ENCODE measurements at regions not wholly inside any gene's neighbourhood (a gene's known extent, or its start where the extent isn't known, plus 50 kb on each side); places are given as distances from the start of the nearest gene placed in this dataset.

- H3K9me2 ChIP-seq (ENCODE audit: insufficient read depth, low read length), result no peaks in the 10 kb centered on the region
- H3K4me3 ChIP-seq (ENCODE audit: low read length), result no peak overlapping the region
- TF ChIP-seq POLR2AphosphoS5 (IDR thresholded peaks at IDR 0.05) (no peak), MXI1 (conservative IDR thresholded peaks at IDR 0.05; ENCODE audit: poor library complexity, severe bottlenecking) (no peak), RAD21 (conservative IDR thresholded peaks at IDR 0.05) (no peak), EZH2 (IDR thresholded peaks at IDR 0.05; ENCODE audit: borderline replicate concordance, insufficient read depth, low read length, poor library complexity, severe bottlenecking) (no peak), TAF1 (IDR thresholded peaks at IDR 0.05; ENCODE audit: low read depth) (no peak), REST (IDR thresholded peaks at IDR 0.05; ENCODE audit: borderline replicate concordance) (no peak), SMC3 (conservative IDR thresholded peaks at IDR 0.05; ENCODE audit: poor library complexity) (no peak), EP300 (conservative IDR thresholded peaks at IDR 0.05; ENCODE audit: poor library complexity, severe bottlenecking) (no peak), CTCF (IDR thresholded peaks at IDR 0.05; ENCODE audit: poor library complexity, severe bottlenecking) (no peak)
- H3K4me2 ChIP-seq (ENCODE audit: low read length), result no peak overlapping the region
- no peaks in the 10 kb centered on the region for H3F3A ChIP-seq (ENCODE audit: insufficient read depth, low read length, poor library complexity, severe bottlenecking)
- no peaks in the 10 kb centered on the region for H3K27me3 ChIP-seq (ENCODE audit: insufficient read depth, low read depth, low read length)
- no peaks in the 10 kb centered on the region for H3K9me3 ChIP-seq (ENCODE audit: low read length)
- no peak overlapping the region for H3K27ac ChIP-seq (ENCODE audit: low read length)
- H3K9ac ChIP-seq (ENCODE audit: low read length), result no peak overlapping the region
- no peaks in the 10 kb centered on the region for H3K79me2 ChIP-seq (replicated peaks; ENCODE audit: insufficient read depth, low read length)
- no peaks in the 10 kb centered on the region for H4K20me1 ChIP-seq (ENCODE audit: insufficient read depth)
- H3K36me3 ChIP-seq (ENCODE audit: insufficient read depth, low read length), result no peaks in the 10 kb centered on the region
- H2AFZ ChIP-seq (ENCODE audit: low read depth, low read length), result no peak overlapping the region
These were observed 368.4 kb upstream of the MAN1A1 start for GRCh38 chr6:119717942-119718341.

DNA sequence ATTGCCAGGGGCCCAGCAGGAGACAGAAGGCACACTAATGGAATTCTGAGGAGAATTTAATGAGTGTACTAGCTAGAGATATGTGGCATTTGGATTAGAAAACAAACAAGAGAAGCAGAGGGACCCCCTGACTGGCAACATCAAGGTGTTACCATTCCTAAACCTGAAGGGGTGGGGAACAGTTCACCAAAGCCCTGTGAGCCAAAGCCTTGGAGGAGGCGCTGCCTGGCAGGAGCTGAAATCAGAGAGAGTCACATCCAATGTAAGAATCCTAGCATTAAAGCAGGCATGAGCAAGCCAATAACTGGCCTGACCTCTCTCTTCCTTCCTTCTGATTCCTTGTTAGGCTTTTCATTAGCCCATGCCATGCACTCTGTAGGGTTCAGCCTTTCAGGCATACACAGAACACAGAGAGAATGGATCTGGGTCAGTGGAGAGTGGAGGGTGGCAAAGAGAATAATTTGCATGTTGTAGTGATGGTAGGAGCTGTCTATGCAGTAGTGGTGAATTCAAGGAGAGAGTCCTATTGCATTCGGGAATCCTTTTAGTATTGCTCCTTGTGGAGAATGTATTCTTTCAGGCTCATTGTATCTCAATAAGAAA lies 367.2 kb upstream of the MAN1A1 start:
- Histone ChIP-seq H3K4me2 (ENCODE audit: low read length) (no peak overlapping the region), H3K9ac (ENCODE audit: low read length) (no peak overlapping the region), H3K9me3 (ENCODE audit: low read length) (no peaks in the 10 kb centered on the region), H3F3A (ENCODE audit: insufficient read depth, low read length, poor library complexity, severe bottlenecking) (no peaks in the 10 kb centered on the region), H4K20me1 (ENCODE audit: insufficient read depth) (no peaks in the 10 kb centered on the region), H2AFZ (ENCODE audit: low read depth, low read length) (no peak overlapping the region), H3K4me3 (ENCODE audit: low read length) (no peak overlapping the region), H3K27ac (ENCODE audit: low read length) (no peak overlapping the region), H3K79me2 (replicated peaks; ENCODE audit: insufficient read depth, low read length) (no peaks in the 10 kb centered on the region), H3K9me2 (ENCODE audit: insufficient read depth, low read length) (no peaks in the 10 kb centered on the region), H3K27me3 (ENCODE audit: insufficient read depth, low read depth, low read length) (no peaks in the 10 kb centered on the region), H3K36me3 (ENCODE audit: insufficient read depth, low read length) (no peaks in the 10 kb centered on the region)
- TF ChIP-seq MXI1 (conservative IDR thresholded peaks at IDR 0.05; ENCODE audit: poor library complexity, severe bottlenecking) (no peak), EP300 (conservative IDR thresholded peaks at IDR 0.05; ENCODE audit: poor library complexity, severe bottlenecking) (no peak), TAF1 (IDR thresholded peaks at IDR 0.05; ENCODE audit: low read depth) (no peak), REST (IDR thresholded peaks at IDR 0.05; ENCODE audit: borderline replicate concordance) (no peak), RAD21 (conservative IDR thresholded peaks at IDR 0.05) (no peak), POLR2AphosphoS5 (IDR thresholded peaks at IDR 0.05) (no peak), SMC3 (conservative IDR thresholded peaks at IDR 0.05; ENCODE audit: poor library complexity) (no peak), EZH2 (IDR thresholded peaks at IDR 0.05; ENCODE audit: borderline replicate concordance, insufficient read depth, low read length, poor library complexity, severe bottlenecking) (no peak), CTCF (IDR thresholded peaks at IDR 0.05; ENCODE audit: poor library complexity, severe bottlenecking) (no peak)

Measured in neural cell (in vitro differentiated cells).